ENCODE measurements at regions not wholly inside any gene's neighbourhood (a gene's known extent, or its start where the extent isn't known, plus 50 kb on each side); places are given as distances from the start of the nearest gene placed in this dataset.
"Not testable (repeated sequence)": the region's sequence is repeated elsewhere in the genome, so short reads cannot be mapped to it uniquely, and the experiment has no call there.

DNA sequence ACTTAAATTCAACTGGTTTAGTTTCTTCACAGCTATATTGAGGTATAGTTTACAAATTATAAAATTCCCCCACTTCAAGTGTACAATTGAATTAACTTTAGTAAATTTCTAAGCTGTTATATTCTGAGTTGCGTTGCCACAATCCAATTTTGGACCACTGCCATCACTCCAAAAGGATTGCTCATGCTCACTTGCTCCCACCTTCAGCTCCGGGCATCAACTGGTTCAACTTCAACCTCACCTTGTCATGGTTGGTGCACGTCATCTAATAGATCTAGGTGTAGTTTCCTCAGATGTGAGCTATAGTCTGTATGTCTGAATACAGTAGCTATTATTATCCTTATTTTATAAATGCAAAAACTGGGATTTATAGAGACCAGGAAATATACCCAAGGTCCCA is 942.5 kb upstream of the WWC1 start:
- Histone ChIP-seq H3K4me3 (no peak overlapping the region), H3K27ac (no peak overlapping the region)

DNA sequence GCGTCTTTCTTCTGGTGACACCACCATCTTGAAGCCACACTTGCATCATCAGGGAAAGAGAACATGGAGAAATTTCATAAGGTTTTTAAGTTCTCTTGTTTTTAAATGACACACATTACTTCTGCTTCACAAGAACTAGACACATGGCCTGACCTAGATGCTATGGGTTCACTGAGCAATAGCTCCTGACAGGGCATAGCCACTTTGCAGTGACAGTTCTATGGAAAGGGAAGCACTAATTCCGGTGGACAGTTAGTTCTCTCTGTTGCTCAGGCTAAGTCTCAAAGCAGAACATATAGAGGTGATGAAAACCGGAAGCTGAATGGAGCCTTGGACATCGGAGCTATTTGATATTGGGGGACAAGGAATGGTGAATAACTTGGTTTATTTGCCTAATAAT is 940.1 kb upstream of the WWC1 start:
- no peak overlapping the region for H3K27ac ChIP-seq
- H3K4me3 ChIP-seq = no peak overlapping the region

DNA sequence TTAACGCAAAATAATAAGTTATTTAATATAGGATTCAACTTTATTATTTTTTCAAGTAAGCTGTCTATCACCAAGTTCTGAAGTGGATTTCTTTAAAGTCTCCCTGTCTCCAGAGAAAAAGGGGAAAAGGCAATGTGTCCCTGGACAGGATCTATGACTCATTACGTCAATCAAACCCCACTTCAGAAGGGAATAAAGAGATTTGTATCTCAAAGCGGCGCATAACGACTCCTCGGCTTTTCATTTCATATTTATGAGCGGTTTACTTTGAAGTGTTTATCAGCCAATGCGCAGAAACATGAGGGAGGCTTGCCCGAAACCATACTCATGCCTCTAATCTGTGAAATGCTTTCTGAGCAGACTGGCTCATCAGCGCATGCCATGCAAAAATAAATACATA is 938.6 kb upstream of the WWC1 start:
- no peak overlapping the region for H3K27ac ChIP-seq
- no peak overlapping the region for H3K4me3 ChIP-seq

DNA sequence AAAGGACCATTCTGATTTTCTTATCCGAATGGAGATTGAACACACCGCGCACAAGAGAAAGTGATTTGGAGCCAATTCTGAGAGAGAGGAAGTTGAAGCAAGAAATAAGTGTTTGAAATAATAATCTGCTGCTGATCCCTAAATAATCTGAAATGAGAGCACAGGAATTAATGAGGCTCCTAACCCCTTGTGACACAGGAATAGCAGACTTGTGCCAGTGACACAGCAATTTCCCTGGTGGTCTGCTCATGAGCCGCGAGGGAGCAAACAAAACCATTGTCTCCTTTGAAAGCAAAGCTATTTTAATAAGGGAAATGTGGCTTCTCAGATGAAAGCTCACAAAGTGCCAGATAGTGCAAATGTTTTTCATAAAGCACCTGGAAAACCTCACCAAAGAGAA is 936.1 kb upstream of the WWC1 start:
- Histone ChIP-seq H3K27ac (no peak overlapping the region), H3K4me3 (no peak overlapping the region)

DNA sequence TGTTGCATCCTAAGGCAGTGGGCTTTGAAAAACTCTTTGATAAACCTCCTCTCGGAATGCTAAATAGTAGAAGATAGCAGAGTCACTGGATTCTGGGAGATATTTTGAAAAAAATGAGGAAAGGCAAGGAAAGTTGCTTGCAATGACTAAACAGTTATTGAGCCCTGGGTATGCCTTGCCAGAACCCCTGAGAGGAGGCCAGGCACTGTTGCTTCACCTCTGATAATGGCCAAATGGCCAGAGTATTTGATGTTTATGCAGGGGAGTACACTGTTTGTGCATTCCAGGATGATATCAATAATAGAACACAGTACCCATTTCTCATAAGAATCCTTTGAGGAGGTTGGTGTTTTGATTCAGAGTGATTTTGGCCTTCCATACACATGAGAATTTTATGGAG is 935.1 kb upstream of the WWC1 start:
- no peak overlapping the region for H3K4me3 ChIP-seq
- H3K27ac ChIP-seq = no peak overlapping the region

DNA sequence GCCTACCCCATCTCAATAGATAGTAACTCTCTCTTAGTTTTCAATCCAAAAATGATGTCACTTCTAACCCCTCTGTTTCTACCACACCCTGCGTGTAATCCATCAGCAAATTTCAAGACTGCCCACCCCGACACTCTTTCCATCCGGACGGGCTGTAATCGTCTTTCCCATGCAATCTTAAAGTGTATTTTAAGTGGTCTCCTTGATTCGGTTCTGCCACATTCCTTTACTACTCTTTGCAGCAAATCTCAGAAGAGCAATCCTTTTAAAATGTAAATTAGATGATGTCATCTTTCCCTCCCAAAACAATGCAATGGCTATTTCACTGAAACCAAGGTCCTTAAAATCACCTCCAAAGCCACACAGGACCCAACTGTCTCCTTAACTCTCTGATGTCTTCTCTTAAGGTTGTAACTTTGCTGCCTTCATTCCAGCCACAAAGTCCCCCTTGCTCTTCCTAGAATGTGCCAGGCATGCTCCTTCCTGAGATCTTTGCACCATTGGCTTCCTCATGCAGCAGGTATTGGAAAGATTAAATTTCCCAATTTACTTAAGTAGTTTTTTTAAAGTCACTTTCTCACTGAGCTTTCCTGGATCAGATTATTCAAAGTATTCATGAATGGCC is 932.5 kb upstream of the WWC1 start:
- no peak overlapping the region for H3K4me3 ChIP-seq
- no peak overlapping the region for H3K27ac ChIP-seq

DNA sequence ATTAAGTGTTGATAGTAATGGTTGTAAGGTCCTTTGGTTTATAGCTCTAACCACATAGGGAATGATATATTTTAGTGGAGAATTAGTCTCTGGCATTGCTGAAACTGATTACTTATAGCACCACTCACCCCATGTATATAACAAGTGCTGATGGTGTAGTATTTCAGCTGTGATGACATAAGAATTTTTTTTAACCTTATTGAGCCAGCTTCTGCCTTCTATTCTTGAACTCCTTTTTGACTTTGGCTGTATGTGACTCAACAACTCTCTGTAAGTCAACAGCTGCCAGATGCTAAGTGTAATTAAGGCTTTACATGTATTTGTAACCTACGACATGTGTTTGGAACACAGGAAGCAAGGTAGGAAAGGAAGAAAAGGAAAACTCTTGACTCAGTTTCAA is 929.6 kb upstream of the WWC1 start:
- Histone ChIP-seq H3K4me3 (no peak overlapping the region), H3K27ac (no peak overlapping the region)

DNA sequence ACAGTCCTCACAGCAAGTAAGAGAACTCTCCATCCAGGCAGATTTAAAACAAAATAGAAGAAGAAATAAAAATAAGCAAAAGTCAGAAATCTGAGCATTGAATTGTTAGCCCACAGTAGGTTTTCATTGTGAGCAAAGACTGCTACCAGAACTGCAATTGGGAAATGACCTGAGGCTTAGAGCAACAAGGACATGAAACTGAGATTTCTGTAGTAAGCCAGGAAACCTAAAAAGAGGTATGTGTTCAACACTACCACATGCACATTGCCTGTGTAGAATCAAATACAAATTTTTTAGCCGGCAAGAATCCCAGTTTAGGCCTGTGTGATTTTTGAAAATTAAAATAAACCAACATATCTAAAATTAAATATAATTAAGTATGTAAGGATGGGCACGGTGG is 928.4 kb upstream of the WWC1 start:
- H3K4me3 ChIP-seq = no peak overlapping the region
- H3K27ac ChIP-seq = no peak overlapping the region

DNA sequence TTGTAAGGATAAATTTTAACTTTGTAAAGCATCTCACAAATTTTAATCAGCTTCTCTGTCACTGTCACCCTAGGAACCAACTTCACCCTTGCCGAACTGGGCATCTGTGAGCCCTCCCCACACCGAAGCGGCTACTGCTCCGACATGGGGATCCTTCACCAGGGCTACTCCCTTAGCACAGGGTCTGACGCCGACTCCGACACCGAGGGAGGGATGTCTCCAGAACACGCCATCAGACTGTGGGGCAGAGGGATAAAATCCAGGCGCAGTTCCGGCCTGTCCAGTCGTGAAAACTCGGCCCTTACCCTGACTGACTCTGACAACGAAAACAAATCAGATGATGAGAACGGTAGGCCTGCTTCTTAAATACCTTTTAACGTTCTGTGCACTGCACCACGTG is 916.3 kb upstream of the WWC1 start:
- H3K4me3 ChIP-seq = no peak overlapping the region
- no peak overlapping the region for H3K27ac ChIP-seq

DNA sequence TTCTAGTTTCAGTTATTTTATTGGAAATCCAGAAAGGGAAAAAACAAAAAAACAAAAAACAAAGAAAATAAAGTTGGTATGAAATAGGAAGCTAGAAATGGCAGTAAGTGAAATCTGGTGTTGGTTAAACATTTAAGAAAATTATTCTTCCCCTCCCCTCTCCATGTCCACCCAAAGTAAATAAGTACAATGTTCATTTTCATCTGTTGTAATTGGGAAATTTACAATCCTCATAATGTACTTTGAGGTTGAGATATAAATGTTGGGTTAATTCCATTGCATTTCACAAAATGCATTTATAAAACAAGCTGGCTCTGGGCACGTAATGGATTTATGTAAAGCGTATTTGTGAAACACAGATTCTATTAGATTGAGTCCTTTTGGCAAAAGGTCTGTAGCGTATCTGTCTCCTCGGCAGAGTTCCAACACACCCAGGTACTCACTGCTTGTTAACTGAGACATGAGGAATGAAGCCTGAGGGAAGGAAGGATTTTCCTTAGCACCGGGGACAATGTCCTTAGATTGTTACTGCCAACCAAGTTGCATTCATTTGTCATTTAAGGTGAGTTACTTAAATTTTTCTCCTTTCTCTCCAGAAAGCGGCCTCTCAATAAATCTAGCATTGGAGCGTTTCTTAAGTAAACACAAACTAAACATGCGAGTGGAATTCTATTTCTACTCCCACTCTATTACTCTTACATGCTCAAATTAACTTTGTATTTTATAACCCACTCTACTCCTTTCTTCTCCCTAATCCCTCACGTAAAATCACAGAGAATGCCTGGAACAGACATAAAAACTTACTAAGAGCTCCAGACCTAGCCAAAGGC is 912.3 kb upstream of the WWC1 start:
- no peak overlapping the region for H3K4me3 ChIP-seq
- no peak overlapping the region for H3K27ac ChIP-seq

DNA sequence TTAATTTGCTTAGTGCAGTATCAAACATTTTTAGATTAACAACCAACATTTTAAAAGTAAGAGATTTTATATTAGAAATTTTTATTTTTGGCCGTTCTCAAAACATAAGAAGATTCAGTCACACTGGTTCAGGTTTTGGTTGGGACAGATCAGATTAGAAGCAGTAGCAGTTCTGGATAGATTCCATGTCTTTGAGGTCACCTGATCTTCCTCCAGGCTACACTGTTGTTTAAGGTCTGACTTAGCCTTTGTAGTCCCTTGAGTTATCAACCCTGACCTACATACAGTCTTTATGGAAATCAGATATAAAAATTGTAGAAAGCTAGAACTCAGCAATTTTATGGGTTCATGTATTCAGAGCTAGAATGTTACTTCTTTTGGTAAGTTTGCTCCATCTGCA is 910.0 kb upstream of the WWC1 start:
- no peak overlapping the region for H3K27ac ChIP-seq

DNA sequence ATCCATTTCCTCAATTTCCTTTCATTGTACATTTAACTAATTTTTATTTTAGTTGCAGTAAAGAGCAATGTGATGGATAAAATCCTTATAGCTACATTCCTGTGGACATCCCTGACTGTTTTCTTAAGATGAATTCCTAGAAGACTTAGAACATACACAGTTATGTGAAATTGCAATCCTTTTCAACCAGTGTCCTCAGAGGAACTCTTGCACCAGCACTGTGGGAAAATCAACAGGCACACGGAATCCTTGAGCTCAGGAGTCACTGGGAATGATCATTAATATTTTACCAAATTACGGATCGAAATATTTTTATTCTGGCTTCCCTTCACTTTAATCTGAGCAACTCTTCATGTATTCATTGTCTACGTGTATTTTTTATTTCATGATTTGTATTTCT is 901.9 kb upstream of the WWC1 start:
- Histone ChIP-seq H3K4me3 (no peak overlapping the region), H3K27ac (no peak overlapping the region)

More for the DNA sequence above, 910.0 kb upstream of the WWC1 start:
- H3K4me3 ChIP-seq = no peak overlapping the region

DNA sequence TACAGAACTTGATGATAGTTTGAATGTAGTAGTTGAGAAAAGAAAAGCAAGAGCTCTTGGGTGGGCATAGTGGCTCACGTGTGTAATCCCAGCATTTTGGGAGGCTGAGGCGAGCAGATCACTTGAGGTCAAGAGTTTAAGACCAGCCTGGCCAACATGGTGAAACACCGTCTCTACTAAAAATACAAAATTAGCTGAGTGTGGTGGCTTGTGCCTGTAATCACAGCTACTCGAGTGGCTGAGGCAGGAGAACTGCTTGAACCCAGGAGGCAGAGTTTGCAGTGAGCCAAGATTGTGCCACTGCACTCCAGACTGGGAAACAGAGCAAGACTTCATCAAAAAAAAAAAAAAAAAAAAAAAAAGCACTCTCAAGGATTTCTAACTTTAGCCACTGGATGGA is 900.2 kb upstream of the WWC1 start:
- not testable (repeated sequence) for H3K27ac ChIP-seq

DNA sequence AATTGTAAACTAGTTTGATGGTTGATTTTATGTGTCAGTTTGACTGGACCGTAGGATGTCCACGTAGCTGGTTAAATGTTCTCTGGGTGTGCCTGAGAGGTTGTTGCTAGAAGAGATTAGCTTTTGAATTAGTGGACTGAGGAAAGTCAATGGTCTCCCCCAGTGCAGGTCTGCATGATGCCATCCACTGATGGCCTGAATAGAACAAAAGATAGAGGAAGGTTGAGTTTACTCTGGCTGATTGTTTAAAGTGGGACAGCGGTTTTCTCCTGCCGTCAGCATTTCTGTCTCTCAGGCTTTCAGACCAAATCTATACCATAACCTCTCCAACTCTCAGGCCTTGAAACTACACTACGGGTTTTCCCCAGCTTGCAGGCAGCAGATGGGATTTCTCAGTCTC is 899.2 kb upstream of the WWC1 start:
- no peak overlapping the region for H3K27ac ChIP-seq
- H3K4me3 ChIP-seq = no peak overlapping the region

More for the DNA sequence above, 900.2 kb upstream of the WWC1 start:
- not testable (repeated sequence) for H3K4me3 ChIP-seq

DNA sequence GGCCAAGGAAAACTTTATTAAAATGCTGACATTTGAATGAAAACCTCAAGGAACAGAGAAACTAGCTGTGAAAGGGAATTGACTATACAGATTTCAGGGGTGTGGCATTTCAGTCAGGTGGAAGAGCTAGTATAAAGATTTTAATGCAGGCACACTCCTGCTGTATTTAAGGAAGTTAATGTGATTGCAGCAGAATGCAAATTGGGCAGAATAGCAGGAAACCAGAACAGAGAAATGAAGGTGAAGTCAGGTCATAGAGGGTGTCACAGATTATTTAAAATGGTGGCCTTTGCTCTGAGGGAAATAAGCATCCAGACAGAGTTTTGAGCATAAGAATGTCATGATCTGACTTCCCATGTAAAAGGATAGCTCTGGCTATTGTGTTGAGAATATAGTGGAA is 898.1 kb upstream of the WWC1 start:
- H3K4me3 ChIP-seq = no peak overlapping the region
- H3K27ac ChIP-seq = no peak overlapping the region

DNA sequence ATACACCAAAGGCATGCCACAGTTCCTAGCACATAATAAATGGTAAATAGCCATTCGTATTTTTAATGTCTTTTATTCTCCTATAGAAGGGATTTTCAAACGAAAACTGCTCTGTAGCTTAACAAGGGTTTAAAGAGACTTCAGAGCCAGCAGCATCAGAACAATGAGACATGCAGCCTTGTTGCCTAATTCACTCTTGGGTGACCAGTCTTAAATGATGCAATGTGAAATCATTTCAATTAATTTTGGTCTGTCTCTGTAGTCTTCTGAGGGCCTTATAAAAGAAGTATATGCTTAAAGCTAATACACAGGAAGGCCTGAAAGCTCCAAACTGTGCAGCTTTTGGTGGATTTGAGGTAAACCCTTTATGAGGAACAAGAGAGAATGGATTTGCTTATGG is 888.8 kb upstream of the WWC1 start:
- no peak overlapping the region for H3K4me3 ChIP-seq
- H3K27ac ChIP-seq = no peak overlapping the region

DNA sequence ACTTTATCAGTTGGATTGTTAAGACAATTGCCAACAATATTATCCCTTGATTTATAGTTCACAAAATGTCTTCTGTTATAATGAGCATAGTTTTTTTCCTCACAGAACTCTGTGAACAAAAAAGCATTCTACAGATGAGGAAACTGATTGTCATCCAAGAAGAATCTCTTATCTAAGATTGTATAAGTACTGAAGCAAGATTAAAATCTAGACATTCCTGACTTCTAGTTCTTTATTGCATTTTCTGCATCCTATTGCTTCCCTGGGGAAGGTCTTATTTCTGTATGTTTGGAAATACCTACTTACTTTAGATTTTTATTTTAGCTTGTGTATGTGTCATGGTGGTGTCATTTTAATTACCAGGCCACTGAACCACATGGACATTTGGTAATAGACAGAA is 884.9 kb upstream of the WWC1 start:
- H3K4me3 ChIP-seq = no peak overlapping the region
- no peak overlapping the region for H3K27ac ChIP-seq

DNA sequence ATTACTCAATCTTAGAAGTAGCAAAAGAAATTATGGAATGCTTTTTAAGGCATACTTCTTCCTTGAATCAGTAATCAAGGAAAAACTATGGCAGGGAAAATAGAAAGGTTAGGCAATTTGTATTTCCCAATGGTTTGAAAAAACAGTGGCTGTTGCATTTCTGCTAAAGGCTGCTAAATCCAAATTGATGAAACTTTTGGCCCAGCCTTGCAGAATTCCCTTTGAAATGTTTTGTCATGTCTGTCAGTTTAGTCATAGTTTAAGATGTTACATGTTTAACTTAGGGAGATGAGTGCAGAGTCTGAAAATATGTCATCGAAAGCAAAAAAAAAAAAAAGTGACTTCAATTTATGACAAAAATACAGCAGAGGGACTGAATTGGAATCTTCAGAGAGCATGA is 878.9 kb upstream of the WWC1 start:
- no peak overlapping the region for H3K4me3 ChIP-seq
- no peak overlapping the region for H3K27ac ChIP-seq

DNA sequence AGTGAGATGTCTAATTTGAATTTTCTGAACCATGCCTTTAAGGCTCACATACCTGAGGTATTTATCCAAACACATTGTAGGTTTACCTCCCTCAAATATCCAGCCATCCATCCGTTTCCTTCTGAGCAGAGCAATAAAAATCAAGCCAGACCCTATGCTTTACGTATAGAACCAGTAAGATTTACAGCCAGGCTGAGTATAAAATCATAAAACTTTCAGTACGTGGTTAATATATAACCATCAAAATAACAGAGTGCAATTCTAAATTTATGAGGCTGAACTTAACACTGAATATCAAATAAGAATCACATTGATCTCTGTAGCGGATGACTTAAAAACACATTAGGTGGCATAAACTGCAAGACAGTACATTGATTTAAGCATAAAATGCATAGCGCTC is 877.9 kb upstream of the WWC1 start:
- Histone ChIP-seq H3K27ac (no peak overlapping the region), H3K4me3 (no peak overlapping the region)

DNA sequence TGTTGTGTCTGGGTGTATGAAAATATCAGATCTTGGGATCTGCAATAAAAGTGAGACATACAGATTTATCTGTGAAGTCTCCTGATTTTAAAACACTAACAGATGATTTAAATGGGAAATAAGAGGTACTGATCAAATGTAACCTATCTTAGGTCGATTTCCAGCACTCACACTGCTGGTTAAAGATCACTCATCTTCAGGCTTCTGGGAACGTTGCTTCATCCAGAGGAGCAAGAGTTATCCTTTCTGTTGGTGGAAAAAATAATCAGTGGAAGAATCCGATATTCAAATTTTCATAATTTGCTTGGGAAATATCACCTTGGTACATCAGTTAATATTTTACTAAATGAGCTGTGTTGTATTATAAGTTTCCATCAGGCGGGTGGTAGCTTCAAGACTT is 876.8 kb upstream of the WWC1 start:
- no peak overlapping the region for H3K27ac ChIP-seq
- no peak overlapping the region for H3K4me3 ChIP-seq

DNA sequence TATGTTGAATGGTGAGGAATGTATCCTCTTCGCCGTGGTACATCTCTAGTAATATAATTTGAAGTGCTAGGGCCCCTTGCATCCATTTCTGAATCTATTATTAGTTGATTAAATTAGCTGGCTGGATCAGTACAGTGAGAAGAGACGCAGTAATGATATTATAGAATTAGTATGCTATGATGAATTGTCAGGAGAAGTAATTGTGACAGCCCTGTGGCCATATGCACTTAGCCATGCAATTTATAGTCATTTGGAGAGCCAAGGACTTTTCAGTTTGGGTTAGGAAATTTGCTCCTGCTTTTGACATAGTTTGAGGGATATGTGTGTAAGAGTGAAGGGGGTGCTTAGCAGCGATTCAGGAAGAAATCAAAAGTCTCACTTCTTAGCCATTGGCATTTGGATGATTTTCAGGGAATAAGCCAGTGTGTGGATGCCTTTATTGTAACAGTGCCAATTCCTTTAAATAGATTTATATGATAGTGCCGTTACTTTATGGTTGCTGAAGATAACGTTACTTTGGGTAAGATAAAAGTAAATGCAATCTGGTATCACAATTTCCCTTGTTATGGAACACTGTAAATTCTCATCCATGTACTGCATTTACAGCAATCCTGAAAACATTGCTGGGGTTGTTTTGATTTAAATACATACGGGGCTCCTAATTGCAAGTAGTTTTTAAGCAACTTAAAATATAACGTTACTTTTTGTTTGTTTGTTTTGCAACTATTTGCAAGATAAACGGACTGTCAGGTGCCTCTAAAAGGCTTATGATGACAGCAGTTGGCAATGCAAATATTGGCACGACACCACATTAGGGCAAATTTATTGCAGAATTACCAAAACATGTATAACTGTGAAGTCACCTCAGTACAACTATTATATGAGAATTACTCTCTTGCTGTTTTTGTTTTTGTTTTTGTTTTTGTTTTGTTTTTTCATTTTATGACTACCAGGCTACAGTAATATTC is 875.4 kb upstream of the WWC1 start:
- no peak overlapping the region for H3K4me3 ChIP-seq
- H3K27ac ChIP-seq = no peak overlapping the region
